SK-N-MC (cell line): ENCODE measurements at regions not wholly inside any gene's neighbourhood (a gene's known extent, or its start where the extent isn't known, plus 50 kb on each side); places are given as distances from the start of the nearest gene placed in this dataset.

Source experiments
- EZH2 ChIP-seq: fragments of 200-600 bp; sonication (generic); IDR thresholded peaks from one replicate; pipeline ENCODE4 v1.6.1; 2017; ENCODE audit warnings: antibody characterized with exemption
- POLR2AphosphoS5 ChIP-seq: IDR thresholded peaks from 2 replicates; pipeline ENCODE4 v1.6.1; 2012; ENCODE audit warnings: mild to moderate bottlenecking, low read depth, low read length, borderline replicate concordance

DNA sequence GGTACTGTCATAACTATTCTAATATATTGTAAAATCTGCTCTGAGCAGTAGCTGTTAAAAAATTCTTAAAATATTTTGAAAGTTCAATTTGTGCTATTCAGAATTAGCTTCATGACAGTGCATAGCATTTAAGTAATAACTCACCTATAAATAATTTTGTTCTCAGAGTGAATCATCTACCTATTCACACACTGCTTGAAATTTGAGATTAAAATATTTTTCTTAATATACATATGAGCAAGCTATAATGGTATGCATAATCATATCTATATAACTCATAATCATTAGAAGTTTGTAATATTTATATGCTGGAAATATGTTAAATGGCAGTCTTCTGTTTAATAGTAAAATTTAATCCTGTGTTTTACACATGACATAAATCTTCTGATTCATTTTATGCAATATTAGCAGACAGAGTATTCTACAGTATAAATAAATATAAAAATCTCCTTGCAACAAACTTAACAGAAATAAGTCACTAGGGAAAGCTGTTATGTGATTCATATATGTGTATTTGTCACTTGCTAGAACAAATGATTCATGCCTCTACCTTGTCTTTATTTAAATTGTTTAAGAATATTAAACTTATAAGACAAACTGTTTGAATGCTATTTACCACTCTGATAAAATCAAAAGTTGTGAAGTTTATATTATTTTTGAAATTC, 710.8 kb downstream of the PLOD2 start:
- TF ChIP-seq POLR2AphosphoS5, result no peak
- TF ChIP-seq EZH2, result no peak
